ENCODE measurements at regions not wholly inside any gene's neighbourhood (a gene's known extent, or its start where the extent isn't known, plus 50 kb on each side); places are given as distances from the start of the nearest gene placed in this dataset.
A peak's percentile ranks its signal among the peaks of the same experiment; 100 is the strongest.
"Not testable (repeated sequence)": the region's sequence is repeated elsewhere in the genome, so short reads cannot be mapped to it uniquely, and the experiment has no call there.

- in situ Hi-C loops (cut with HindIII; ENCODE audit: low pct_unique_long_range_greater_than_20kb, low sequenced_read_pairs): no loop called here
- no peak for DNase-seq (ENCODE audit: low read depth, low spot score)
These were observed 50.4 kb upstream of the SOD1 start for GRCh38 chr21:31609081-31609480.

DNA sequence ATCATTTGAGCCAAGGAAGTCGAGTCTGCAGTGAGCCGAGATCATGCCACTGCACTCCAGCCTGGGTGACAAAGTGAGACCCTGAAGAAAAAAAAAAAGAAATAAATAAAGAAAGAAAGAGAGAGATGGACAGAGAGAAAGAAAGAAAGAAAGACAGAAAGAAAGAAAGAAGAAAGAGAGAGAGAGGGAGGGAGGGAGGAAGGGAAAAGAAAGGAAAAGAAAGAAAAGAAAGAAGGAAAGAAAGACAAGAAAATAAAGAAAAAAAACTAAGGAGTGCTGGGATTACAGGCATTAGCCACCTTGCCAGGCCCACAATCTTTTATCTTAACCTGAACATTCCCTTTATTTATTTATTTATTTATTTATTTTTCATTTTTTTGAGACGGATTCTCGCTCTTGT is 51.7 kb upstream of the SOD1 start:
- DNase-seq (ENCODE audit: low read depth, low spot score): no peak
- in situ Hi-C loops (cut with HindIII; ENCODE audit: low pct_unique_long_range_greater_than_20kb, low sequenced_read_pairs): no loop called here

DNA sequence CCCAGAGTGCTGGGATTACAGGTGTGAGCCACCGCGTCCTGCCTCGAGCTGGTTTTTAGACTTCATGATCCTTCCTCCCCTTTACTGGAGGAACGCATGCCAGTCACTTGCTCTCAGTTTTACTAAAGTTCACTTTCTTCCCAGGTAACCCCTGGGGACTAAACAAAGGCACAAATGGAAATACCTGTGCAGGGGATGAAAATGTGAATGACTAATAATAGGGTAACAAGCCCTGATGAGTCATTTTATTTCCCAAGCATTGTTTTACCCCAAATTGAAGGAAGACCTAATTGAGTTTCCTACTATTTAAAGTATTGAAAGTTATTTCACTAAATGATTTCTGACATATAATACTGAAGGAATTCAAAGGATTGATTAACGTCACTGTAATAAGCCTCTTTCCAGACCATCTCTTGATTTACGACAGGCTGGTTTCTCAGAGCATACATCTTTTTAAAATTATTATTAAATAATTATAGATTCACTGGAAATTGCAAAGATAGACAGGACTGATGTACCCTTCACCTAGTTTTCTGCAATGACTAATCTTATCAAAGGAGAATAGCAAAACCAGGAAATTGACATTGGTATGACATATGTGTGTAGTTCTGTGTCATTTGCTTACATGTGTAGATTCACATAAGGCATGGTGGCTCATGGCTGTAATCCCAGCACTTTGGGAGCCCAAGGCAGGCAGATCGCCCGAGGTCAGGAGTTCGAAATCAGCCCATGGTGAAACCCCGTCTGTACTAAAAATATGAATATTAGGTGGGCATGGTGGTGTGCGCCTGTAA is 53.2 kb upstream of the SOD1 start:
- in situ Hi-C loops (cut with HindIII; ENCODE audit: low pct_unique_long_range_greater_than_20kb, low sequenced_read_pairs): no loop called here
- DNase-seq (ENCODE audit: low read depth, low spot score): no peak

DNA sequence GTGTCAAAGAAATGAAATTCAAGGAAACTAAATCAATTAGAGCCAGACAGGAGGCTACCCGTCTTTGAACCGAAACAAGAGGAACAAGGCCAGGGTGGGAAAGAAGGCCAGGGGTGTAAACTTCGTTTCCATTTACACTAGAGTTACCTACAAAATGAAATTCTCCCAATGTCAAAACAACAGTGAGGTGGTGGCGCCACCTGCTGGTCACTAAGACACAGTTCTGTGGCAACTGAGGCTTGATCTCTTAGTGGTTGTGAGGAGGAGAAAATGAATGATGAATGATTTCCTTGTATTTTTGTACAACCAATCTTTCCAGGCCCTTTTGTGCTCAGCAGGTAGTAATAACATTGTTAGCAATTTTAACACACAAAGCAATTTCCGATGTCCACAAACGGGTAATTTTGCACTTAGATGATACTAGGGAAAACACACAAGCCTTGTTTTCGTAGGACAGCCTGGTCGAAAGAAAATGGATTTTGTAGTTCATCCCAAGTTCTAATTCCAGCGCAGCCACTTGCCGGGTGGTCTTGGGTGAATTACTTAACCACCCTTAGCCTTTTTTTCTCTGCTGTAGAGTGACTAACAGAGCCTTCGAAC is 54.8 kb upstream of the SOD1 start:
- in situ Hi-C loops (cut with HindIII; ENCODE audit: low pct_unique_long_range_greater_than_20kb, low sequenced_read_pairs): no loop called here
- peak; percentile 80 for DNase-seq (ENCODE audit: low read depth, low spot score)

DNA sequence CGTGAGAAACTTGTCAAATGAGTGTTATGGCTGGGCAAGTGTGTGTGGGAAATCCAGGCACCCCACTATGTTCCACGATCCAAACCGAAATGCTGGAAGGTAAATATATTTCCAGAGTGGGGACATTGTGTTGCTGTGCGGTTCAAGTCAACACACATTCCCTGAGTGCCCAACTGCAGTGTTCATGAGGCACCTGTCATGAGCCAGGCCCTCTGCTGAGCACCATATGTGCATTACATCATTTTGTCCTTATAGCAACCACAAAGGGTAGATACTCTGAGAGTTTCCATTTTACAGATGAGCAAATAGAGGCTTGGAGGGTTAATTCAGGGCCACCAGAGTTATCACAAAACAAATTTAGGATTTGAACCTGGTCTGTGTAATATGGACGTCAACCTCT is 59.9 kb upstream of the SOD1 start:
- DNase-seq (ENCODE audit: low read depth, low spot score): no peak
- in situ Hi-C loops (cut with HindIII; ENCODE audit: low pct_unique_long_range_greater_than_20kb, low sequenced_read_pairs): no loop called here

DNA sequence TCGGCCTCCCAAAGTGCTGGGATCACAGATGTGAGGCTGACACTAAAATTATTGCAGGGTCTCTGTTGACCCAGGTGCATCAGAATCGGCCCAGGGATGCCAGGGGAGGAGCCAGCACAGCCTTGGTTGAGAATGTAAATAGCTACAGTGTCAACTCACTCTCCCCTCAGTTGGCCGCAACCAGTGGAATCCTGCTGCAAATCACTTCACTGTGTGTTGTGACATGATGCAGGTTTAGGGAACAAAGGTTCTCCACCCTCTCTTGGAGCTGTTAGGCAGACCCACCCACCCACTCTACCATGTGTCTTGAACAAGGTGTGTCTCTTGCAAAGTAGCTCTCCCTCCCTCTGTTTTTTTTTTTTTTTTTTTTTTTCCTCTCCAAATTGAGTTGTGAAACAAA is 60.5 kb upstream of the SOD1 start:
- no peak for DNase-seq (ENCODE audit: low read depth, low spot score)
- in situ Hi-C loops (cut with HindIII; ENCODE audit: low pct_unique_long_range_greater_than_20kb, low sequenced_read_pairs): no loop called here

GRCh38 chr21:31597683-31598082 is 61.8 kb upstream of the SOD1 start:
- in situ Hi-C loops (cut with HindIII; ENCODE audit: low pct_unique_long_range_greater_than_20kb, low sequenced_read_pairs): no loop called here
- no peak for DNase-seq (ENCODE audit: low read depth, low spot score)

DNA sequence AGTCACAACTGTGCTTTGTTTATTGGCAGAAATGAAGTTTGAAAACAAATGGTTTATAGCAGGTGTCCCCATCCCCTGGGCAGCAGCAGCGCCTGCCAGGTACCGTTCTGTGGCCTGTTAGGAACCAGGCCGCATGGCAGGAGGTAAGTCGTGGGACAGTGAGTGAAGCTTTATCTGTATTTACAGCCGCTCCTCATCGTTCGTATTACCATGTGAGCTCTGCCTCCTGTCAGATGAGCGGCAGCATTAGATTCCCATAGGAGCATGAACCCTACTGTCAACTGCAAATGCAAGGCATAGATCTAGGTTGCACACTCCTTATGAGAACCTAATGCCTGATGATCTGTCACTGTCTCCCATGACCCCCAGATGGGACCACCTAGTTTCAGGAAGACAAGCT is 63.4 kb upstream of the SOD1 start:
- DNase-seq (ENCODE audit: low read depth, low spot score): no peak
- in situ Hi-C loops (cut with HindIII; ENCODE audit: low pct_unique_long_range_greater_than_20kb, low sequenced_read_pairs): no loop called here

DNA sequence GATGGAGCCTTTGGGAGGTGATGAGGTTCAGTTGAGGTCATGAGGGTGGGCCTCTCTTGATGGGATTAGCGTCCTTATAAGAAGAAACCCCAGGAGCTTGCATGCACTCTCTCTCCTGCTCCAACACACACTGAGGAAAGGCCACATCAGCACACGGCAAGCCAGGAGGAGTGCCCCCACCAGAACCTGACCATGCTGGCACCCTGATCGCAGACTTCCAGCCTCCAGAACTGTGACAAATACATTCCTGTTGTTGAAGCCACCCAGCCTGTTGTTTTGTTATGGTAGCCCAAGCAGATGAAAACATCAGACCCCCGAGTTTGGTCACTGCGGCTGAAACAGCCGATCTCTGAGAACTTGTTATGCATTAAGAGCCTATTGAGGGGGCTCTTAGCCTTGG is 64.8 kb upstream of the SOD1 start:
- in situ Hi-C loops (cut with HindIII; ENCODE audit: low pct_unique_long_range_greater_than_20kb, low sequenced_read_pairs): no loop called here
- DNase-seq (ENCODE audit: low read depth, low spot score): no peak

GRCh38 chr21:31594279-31594678 is 65.2 kb upstream of the SOD1 start:
- in situ Hi-C loops (cut with HindIII; ENCODE audit: low pct_unique_long_range_greater_than_20kb, low sequenced_read_pairs): no loop called here
- no peak for DNase-seq (ENCODE audit: low read depth, low spot score)

DNA sequence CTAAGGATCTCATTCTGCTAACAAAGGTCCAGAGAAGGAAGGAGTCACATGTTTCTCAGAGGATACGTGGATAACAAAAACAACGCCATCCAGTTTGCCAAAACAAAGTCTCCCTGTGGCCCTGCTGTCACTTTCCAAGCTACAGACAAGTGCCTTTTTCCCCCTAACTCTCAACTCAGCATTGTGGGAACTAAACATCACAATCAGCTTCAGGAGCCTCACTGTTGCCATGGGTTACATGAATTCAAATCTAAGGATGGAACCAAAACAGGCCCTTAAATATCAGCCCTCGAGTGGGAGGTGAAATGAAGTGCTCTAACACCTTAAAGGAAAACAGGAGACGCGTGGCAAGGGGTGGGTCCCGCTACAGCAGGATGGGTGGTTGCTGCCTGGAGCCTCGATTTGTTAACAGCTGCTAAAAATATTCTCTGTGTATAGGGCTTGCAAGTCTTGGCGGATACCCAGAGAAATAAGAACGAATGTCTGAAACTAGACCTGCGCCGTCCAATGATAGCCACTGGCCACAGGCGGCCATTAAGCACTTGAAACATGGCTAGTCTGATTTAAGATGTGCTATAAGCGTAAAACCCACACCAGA is 66.4 kb upstream of the SOD1 start:
- DNase-seq (ENCODE audit: low read depth, low spot score): no peak
- in situ Hi-C loops (cut with HindIII; ENCODE audit: low pct_unique_long_range_greater_than_20kb, low sequenced_read_pairs): no loop called here

DNA sequence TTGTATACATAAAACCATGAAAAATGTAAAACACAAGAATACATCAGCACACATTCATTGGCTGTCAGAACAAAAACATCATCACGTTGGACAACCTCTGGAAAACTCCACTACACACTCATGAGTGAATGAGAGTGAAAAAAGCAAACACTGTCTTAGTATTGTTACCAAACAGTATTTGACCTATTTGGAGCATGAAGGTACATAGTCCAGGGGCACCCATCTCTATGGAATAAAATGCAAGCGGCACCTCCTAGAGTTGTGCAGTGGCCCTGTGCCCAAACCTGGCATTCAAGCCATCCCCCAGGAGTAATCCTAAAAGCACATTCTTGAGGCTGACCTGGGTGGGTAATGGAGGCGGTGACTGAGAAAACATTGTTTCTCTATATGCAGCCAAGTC is 67.0 kb upstream of the SOD1 start:
- in situ Hi-C loops (cut with HindIII; ENCODE audit: low pct_unique_long_range_greater_than_20kb, low sequenced_read_pairs): no loop called here
- no peak for DNase-seq (ENCODE audit: low read depth, low spot score)

DNA sequence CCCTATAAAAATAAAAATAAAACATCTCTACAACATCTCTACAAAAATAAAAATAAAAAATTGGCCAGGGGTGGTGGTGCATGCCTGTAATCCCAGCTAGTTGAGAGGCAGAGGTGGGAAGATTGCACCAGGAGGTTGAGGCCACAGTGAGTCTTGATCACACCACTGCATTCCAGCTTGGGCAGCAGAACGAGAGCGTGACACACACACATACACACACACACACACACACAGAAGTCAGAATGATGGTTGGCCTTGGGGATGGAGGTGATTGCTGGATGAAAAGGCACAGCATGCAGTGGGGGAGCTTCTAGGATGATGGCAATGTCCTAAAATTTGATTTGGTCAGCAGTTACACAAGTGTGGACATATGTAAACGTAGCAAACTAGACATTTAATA is 69.7 kb upstream of the SOD1 start:
- DNase-seq (ENCODE audit: low read depth, low spot score): no peak
- in situ Hi-C loops (cut with HindIII; ENCODE audit: low pct_unique_long_range_greater_than_20kb, low sequenced_read_pairs): no loop called here

DNA sequence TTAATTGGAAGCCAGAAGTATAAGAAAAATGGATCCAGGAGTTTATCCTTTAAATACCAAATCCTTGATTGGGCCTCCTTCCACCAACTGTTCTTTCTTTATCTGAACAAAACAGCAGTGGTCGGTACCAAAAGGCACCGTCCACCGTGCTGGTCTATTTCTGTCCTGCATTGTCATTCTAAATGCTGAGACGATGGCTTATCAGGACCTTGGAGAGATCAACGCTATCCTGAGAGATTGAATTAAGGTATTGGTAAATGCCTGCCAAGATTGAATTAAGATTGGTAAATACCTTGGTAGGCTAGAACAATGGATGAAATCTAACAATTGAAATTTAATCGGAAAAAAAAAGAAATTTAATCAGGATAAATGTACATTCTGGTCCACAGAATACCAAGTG is 73.4 kb upstream of the SOD1 start:
- in situ Hi-C loops (cut with HindIII; ENCODE audit: low pct_unique_long_range_greater_than_20kb, low sequenced_read_pairs): no loop called here
- no peak for DNase-seq (ENCODE audit: low read depth, low spot score)

GRCh38 chr21:31583937-31584336 is 75.6 kb upstream of the SOD1 start:
- in situ Hi-C loops (cut with HindIII; ENCODE audit: low pct_unique_long_range_greater_than_20kb, low sequenced_read_pairs); DNase-seq (ENCODE audit: low read depth, low spot score): not testable (repeated sequence)

GRCh38 chr21:31583498-31583897 is 76.0 kb upstream of the SOD1 start:
- DNase-seq (ENCODE audit: low read depth, low spot score): no peak
- in situ Hi-C loops (cut with HindIII; ENCODE audit: low pct_unique_long_range_greater_than_20kb, low sequenced_read_pairs): no loop called here

GRCh38 chr21:31580866-31581276 is 78.6 kb upstream of the SOD1 start:
- DNase-seq (ENCODE audit: low read depth, low spot score): peak; percentile 85
- in situ Hi-C loops (cut with HindIII; ENCODE audit: low pct_unique_long_range_greater_than_20kb, low sequenced_read_pairs): no loop called here

DNA sequence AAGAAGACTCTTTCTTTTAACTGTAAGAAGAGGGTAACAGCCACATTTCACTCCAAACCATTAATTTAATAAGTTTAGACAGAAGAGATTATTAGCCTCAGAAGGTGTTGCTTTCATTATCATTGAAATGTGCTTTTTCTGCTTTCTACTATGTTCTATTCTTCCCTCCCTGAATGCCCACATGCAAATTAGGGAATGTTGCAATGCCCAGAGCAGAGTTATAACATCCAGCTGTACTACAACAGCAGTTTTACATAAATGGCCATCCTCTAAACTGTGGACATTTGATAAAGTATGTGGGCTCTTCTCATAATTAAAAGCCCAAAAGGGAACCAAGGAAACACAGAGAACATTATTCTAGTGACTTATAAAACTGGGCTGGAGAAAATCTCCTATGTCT is 82.2 kb upstream of the SOD1 start:
- no peak for DNase-seq (ENCODE audit: low read depth, low spot score)
- in situ Hi-C loops (cut with HindIII; ENCODE audit: low pct_unique_long_range_greater_than_20kb, low sequenced_read_pairs): no loop called here

GRCh38 chr21:31576428-31576827 is 83.1 kb upstream of the SOD1 start:
- peak; percentile 52 for DNase-seq (ENCODE audit: low read depth, low spot score)
- in situ Hi-C loops (cut with HindIII; ENCODE audit: low pct_unique_long_range_greater_than_20kb, low sequenced_read_pairs): no loop called here

All from SK-MEL-5 (cell line).